GM18511 (cell line): ENCODE measurements at regions not wholly inside any gene's neighbourhood (a gene's known extent, or its start where the extent isn't known, plus 50 kb on each side); places are given as distances from the start of the nearest gene placed in this dataset.
"Not testable (repeated sequence)": the region's sequence is repeated elsewhere in the genome, so short reads cannot be mapped to it uniquely, and the experiment has no call there.

Experiments
- ATAC-seq: cut with Tn5 transposase; IDR thresholded peaks from one replicate; pipeline ENCODE4 v1.9.1; 2021; ENCODE audit warnings: mild to moderate bottlenecking, moderate library complexity; ENCODE audit not compliant: unreplicated experiment

GRCh38 chr2:175432793-175433192 lies 251.3 kb upstream of the ATP5MC3 start:
- no peak for ATAC-seq

- no peak for ATAC-seq
These were observed 250.5 kb upstream of the ATP5MC3 start for GRCh38 chr2:175432021-175432420.

- no peak for ATAC-seq
These were observed 249.8 kb upstream of the ATP5MC3 start for GRCh38 chr2:175431101-175431946.

GRCh38 chr2:175430236-175430635 lies 248.7 kb upstream of the ATP5MC3 start:
- ATAC-seq, result no peak

GRCh38 chr2:175418224-175418835 lies 236.8 kb upstream of the ATP5MC3 start:
- ATAC-seq, result no peak

- peak; percentile 83 for ATAC-seq
These were observed 233.5 kb upstream of the ATP5MC3 start for GRCh38 chr2:175414882-175415487.

- ATAC-seq, result no peak
These were observed 232.8 kb upstream of the ATP5MC3 start for GRCh38 chr2:175414191-175414881.

DNA sequence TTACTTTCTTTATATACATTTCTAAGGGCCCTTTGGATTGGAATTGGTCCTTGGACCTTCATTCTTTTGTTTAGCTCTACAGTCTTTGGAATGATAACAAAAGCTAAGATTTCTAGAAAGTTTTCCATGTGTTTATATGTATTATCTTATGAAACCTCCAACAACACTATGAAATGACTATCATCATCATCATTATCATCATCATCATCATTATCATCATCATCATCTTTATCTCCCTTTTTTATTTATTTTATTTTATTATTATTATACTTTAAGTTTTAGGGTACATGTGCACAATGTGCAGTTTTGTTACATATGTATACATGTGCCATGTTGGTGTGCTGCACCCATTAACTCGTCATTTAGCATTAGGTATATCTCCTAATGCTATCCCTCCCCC lies 229.4 kb upstream of the ATP5MC3 start:
- not testable (repeated sequence) for ATAC-seq

GRCh38 chr2:175404839-175405238 lies 223.3 kb upstream of the ATP5MC3 start:
- no peak for ATAC-seq

DNA sequence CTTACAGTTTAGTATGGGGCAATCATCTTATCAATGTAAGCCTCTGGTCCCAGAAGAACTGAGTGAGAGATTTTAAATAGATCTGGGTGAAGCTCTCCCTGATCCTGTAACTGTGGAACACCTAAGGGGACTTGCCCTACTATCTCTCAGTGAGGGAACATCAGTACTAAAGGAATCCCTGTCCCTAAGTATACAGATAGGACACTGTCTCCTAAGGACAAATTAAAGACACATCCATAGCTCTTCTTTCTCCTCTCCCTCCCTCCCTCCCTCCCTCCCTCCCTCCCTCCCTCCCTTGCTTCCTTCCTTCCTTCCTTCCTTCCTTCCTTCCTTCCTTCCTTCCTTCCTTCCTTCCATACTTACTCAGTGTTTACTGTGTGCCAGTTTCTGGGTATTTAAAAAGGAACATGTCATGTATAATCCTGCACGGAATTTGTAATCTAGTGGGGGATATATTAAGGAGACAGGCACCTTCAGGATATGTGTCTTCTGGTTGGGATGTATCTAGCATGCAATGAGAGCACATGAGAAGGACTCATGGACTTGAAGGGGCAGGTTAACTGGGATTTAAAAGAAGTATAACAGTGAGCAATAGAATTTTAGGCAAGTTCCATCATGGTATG lies 222.2 kb upstream of the ATP5MC3 start:
- ATAC-seq, result no peak

DNA sequence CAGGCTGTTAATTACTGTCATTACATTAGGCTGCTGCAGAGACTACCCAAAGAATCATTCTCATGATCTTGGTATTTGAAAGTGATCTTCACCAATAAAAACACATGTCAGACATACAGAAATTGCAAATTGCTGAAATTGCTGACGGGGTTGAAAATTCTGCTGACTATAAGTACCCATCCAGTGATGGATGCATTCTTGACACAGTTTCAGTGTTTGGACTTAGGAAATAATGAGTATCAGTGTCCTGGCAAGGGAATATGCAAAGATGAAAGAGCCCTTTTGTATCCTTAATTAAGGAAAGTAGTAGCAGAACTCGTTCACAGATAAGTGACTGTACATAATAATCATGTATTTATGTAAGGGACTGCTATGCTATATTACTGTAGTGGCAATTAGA lies 221.1 kb upstream of the ATP5MC3 start:
- no peak for ATAC-seq

DNA sequence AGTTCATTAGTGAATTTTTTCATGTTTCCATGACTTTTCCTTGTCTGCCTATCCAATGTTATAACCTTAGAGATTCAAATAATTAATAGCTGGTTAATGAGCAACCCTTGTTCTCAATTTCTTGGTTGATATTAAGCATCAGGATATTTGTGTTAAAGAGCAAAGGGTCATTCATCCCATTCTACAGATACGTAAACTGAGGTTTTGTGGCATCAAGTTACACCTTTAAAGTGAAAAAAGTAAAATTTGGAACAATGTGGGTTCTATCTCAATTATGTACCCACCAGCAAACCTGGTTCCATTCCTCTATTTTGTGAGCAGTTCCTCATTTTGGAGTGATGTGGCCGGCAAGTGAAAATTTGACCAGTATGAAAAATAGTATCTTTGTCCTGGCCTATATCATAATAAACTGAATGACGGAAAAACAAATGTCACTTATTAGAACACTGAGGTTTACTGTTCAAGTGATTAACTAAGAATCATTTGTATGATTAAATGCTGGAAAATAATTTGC lies 220.5 kb upstream of the ATP5MC3 start:
- ATAC-seq, result no peak

- ATAC-seq, result no peak
These were observed 219.5 kb upstream of the ATP5MC3 start for GRCh38 chr2:175400975-175401374.

- ATAC-seq, result no peak
These were observed 217.8 kb upstream of the ATP5MC3 start for GRCh38 chr2:175399326-175399725.

DNA sequence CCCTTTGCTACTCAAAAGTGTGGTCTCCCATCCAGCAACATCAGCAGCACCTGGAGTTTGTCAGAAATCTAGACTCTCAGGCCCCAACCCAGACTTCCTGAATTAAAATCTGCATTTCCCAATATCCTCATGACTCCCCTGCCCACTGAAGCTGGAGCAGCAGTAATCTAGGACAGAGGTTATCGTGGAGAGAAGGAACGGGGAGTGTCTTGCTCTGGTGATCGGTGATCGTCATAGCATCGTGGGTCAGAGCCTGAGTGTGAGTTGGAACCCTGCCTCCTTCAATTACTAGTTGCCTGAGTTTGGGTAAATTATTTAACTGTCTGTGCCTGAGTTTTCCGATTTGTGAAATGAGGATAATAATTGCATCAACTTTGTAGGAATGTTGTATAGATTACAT lies 217.3 kb upstream of the ATP5MC3 start:
- ATAC-seq, result no peak

DNA sequence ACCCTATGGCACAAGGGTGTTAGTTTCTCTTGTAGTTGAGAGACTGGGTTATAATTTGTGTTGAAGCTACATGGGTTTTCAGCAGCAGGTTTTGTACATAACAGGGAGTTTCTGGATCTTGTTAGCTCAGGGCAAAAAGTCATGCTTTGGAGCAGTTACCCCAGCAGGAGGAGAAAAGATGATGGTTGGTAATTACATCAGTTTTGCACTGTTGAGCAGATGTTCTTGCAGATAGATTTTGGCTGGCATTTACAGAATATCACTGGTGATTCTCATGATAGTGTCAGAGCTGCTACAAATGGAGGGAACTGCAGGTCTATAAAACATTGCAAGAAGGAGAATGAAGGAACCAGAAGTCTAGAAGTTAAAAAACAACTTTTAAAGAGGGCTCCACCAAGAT lies 215.2 kb upstream of the ATP5MC3 start:
- no peak for ATAC-seq

- ATAC-seq, result no peak
These were observed 212.3 kb upstream of the ATP5MC3 start for GRCh38 chr2:175393851-175394250.

DNA sequence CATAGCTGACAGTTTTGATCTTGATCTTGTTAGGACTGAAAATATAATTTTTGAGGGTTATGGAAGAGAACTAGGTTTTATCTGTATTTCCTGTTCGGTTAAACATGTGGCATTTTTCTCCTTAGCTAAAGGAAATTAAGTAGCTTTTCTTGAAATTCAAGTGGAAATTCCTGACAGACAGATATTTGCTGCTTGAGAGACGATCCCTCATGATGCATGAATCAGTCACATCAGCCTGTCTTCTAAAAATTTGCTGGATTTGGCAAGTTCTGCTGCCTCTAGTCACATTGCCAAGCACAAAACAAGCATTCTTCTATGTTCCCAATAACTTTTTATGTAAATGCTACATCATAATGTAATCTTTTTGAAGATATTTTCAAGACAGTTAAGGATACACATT lies 201.8 kb upstream of the ATP5MC3 start:
- ATAC-seq, result no peak

DNA sequence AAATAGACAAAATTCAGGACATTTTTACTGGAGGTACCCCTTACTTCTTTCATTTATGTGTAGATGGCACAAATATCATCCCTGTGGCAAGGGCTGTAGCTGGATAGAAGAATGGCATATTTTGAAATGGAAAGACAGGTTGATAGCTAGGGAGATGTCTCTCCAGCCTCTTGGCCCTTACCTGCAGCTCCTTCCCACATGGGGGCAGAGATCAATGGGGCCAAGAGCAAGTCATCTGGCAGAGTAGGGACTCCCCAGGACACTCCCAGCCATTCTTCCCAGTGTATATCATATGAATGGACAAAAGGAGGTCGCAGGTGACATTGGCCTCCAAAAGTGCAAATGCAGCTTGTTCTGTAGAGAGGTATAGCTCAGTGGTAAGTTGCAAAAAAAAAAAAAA lies 192.2 kb upstream of the ATP5MC3 start:
- no peak for ATAC-seq

DNA sequence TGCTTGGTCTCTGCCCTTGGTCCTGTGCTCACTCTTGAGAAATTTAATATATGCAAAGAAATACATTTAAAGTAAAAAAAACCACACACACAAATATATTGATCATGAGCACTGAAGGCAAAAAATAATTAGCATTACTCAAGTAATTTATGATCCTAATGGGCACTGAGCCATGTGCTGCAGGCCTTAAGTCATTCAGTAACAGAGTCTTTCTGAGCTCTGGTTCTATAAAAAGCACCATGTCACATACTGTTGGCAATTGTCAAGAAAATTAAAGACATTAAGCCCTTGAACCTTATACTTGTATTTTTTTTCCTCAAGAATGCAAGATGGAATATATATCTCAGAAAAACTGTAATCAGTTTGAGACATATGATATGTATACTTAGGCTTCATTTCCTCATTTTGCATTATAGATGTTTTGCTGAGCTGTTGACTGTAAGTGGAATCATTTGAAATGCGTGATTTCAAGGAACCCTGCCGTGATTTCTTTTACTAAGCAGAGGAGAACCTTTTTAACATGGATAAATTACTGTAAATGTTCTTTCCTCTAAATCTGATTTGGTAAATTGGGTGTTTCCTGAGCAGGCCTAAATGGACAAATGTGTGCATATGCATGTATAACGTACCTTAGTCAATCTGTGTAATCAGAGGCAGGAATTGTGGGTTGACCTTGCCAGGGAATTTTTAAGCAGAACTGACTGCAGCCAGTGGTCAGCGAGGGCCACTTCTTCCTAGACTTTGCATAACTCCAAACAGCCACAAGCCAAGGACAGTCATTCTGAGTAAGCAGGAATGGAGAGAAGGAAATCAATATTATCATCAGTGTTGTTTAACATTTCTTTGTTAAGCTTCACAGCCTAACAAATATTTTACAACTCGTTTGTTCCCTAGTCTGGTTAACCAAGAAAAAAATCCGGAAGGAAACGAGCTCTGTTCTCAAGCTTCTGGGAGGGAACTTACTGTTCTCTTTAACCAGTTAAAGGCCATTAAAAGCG lies 191.5 kb upstream of the ATP5MC3 start:
- ATAC-seq, result no peak
